Epithelial cell of proximal tubule (primary cell): ENCODE measurements at regions not wholly inside any gene's neighbourhood (a gene's known extent, or its start where the extent isn't known, plus 50 kb on each side); places are given as distances from the start of the nearest gene placed in this dataset.
A peak's percentile ranks its signal among the peaks of the same experiment; 100 is the strongest.

ENCODE experiments used
- DNase-seq: peaks from one replicate; pipeline ENCODE4 v3.0.0-alpha.2; 2011; ENCODE audit warnings: low read depth
- H3K4me3 ChIP-seq: 2 replicates; pipeline ENCODE4 v1.5.1; 2011; ENCODE audit warnings: low read depth, mild to moderate bottlenecking, low read length
- TF ChIP-seq, protein P1 (sequence below): conservative IDR thresholded peaks from 2 replicates; pipeline ENCODE4 v1.5.1; 2012; ENCODE audit warnings: low read depth, mild to moderate bottlenecking, low read length

DNA sequence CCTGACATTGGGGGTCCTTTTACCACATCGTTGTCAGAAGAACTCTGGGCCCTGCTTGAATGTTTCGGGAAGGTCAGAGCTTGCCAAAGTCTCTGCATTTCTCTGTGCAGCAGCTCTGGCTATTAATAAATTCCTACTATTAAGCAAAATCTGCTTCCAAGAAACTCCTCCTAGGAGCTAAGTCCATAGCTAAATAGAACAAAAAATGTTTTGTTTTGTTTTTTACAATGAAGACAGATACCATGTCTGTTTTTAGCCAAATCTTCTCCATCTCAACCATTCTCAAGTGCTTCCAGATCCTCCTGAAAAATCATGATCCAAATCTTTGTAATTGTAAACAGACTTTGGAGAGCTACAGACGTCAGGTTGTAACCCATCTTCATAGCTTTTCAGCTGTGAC, 161.6 kb downstream of the SPATA18 start:
- DNase-seq: no peak
- no peak overlapping the region for H3K4me3 ChIP-seq
- TF ChIP-seq, protein P1, sequence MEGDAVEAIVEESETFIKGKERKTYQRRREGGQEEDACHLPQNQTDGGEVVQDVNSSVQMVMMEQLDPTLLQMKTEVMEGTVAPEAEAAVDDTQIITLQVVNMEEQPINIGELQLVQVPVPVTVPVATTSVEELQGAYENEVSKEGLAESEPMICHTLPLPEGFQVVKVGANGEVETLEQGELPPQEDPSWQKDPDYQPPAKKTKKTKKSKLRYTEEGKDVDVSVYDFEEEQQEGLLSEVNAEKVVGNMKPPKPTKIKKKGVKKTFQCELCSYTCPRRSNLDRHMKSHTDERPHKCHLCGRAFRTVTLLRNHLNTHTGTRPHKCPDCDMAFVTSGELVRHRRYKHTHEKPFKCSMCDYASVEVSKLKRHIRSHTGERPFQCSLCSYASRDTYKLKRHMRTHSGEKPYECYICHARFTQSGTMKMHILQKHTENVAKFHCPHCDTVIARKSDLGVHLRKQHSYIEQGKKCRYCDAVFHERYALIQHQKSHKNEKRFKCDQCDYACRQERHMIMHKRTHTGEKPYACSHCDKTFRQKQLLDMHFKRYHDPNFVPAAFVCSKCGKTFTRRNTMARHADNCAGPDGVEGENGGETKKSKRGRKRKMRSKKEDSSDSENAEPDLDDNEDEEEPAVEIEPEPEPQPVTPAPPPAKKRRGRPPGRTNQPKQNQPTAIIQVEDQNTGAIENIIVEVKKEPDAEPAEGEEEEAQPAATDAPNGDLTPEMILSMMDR: no peak

DNA sequence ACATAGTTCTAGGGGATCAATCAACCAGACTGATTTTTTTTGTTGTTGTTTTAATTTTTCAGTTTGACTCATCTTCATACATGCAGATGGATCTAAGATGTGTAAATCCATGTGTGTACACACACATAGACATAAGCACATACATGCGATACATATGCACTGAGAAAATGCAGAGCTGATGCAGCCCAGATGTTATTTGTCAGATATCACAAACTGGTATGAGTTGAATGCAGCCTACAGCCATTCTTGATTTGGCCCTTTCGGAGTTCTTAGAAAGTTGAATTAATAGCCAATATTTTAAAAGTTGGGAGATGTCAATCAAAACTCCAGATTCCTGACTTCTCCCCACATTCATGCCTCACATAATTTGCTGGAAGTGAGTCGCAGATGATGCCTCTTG, 180.4 kb downstream of the SPATA18 start:
- TF ChIP-seq, protein P1: no peak
- no peak for DNase-seq
- no peak overlapping the region for H3K4me3 ChIP-seq

DNA sequence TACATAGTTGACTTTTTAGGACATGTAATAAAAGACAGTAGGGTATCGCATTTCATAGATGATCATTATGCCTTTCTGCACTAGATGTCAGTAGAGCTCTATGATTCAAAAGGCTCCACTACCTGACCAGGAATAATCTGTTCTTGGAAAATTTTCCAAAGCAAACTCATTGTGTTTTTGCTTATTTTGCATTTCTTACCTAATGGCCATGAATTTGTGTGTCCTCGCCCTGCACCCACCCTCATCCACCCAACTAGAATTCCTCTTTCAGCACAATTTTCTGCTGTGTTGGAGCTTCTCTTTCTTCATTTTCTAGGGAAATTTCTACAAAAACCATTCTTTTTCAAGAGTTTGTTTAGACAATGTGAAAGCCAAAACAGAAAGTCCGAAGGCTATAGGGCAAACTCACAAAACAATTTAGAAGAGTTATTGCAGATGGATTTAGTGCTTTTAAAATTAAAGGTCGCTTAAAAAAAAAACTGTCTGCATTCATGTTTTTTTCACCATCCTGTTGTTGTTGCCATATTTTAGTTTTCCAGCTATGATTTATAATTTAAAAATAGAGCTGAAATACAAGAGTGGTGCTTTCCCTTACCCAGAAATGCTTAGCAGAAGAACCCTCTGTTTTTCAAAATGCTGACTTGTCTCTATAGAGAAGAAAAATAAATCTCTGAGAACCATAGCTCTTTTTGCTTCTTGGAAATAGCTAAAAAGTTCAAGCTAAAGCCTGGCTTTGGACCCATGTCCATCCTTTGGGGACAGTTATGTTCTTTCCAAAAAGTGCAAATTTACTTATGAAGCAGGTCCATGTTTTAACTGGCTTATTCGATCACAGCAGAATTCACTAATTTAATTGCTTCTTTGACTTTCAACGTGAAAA, 183.7 kb downstream of the SPATA18 start:
- H3K4me3 ChIP-seq: no peak overlapping the region
- TF ChIP-seq, protein P1: peak; percentile 77
- peak; percentile 18 for DNase-seq

DNA sequence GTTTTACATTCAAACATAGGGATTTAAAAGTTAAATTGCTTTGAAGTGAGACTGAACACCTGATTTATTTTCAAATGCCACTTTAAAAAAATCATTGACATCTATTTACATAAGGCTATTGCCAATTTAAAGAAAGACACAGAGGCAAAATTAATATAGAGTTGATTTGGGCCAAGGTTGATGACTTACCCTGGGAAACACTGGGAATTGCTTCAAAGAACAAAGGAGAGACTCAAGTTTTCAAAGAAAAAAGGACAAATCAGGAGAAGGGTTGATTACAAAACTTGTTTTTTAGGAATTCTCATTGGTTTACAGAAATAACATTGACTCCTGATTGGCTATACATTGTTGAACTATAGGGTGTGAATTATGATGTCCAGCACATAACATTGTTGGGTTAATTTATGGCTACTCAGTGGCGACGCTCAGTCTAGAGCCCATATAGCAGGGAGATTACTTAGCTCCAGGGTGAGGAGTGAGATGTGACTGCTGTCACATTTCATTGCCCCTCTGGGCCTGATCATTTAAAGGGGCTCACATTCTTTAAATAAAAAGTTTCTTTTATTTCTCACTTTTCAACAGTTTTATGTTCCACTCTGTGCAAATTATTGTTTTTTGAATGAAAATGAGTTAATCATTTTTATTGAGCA, 184.6 kb downstream of the SPATA18 start:
- TF ChIP-seq, protein P1: no peak
- no peak overlapping the region for H3K4me3 ChIP-seq
- DNase-seq: no peak

DNA sequence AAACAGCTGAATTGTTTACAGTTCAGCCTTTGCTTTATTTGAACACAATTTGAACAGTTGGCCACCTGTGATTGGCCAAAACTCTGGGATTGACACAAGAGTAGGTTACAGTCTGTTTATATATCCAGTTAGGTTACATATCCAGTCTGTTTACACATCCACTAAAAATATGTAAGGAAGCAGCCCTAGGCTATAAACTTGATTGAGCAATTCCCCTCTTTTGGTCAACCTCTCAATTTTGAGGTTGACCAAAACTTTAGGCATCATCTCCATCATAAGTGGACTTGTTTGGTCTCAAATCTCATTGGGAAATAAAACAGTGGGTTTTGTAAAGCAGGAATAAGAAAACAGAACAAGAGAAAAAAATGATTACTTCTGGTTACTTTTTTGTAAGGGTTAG, 190.8 kb downstream of the SPATA18 start:
- DNase-seq: no peak
- H3K4me3 ChIP-seq: no peak overlapping the region
- TF ChIP-seq, protein P1: no peak

DNA sequence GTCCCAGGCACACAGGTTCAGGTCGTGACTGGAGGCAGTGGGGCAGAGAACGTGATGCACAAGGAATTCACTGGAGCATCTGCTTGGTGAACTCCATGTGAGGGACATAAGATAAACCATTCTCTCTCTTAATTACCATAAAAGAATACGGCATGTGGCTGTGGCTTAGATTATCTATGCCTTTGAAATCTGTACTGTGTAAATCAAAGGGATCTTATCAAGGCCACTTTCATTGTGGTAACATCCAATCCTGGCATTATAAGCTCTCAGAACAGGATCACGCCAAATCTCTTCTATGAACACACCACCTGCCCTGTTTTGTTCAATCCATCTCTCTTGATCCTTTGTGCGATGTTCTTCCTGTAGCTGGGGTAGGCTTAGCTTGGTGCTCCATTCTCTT, 192.3 kb downstream of the SPATA18 start:
- H3K4me3 ChIP-seq: no peak overlapping the region
- no peak for DNase-seq
- TF ChIP-seq, protein P1: no peak
